ENCODE measurements at regions not wholly inside any gene's neighbourhood (a gene's known extent, or its start where the extent isn't known, plus 50 kb on each side); places are given as distances from the start of the nearest gene placed in this dataset.
A peak's percentile ranks its signal among the peaks of the same experiment; 100 is the strongest.
"Not testable (repeated sequence)": the region's sequence is repeated elsewhere in the genome, so short reads cannot be mapped to it uniquely, and the experiment has no call there.

DNA sequence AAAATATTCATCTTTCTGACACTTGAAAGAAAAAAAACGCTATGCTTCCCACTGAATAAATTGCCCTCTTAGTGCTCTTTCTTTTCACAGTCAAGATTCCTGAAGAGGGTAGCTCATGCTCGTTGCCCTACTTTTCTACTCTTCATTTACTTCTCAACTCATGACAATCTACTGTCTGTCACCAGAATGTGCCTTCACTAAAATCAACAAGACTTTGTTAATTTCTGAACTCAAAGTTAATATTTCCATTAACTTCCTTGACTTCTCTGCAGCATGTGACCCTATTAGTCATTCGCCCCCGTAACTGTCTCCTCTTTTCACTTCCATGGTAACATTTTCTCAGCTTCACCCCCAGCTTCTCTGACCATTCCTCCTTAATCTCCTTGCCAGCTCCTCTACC, 98.9 kb upstream of the MAPRE2 start:
- DNase-seq (ENCODE audit: low read depth, low spot score) = no peak

DNA sequence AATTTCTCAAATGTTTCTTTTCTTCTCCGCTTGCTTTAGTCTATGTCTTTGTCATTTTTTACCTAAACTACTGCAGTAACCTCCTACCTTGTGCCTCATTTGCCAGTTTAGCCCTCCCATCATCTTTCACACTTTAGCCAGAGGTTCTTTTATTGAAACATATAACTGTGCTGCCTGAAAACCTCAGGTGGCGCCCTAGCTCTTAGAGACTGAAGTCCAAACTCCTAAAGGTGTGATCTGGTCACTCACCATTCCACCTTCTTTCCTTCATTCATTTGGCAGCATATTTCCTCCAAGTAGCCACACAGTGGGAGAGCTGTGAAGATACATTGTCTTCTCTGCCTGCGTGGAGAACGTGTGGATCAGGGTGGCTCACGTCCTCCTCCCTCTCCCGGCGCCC, 98.2 kb upstream of the MAPRE2 start:
- no peak for DNase-seq (ENCODE audit: low read depth, low spot score)

DNA sequence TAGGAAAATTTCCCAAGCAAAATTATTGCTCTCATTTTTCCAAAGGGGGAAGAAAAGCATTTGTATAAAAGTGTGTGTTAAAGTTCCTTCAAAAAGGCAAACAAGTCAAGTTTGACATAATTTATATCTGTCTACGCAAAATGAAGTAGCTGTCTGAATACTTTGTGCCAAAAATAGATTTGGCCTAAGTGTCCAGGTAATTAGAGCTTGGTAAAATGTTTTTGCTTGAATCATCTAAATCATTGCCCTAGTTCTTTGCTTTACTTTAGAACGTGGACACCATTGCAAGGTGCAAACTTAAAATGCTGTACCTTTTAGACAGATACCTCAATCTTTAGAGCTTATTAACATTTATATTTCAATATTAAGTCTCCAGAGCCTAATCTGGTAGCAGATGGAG, 97.6 kb upstream of the MAPRE2 start:
- DNase-seq (ENCODE audit: low read depth, low spot score) = no peak

DNA sequence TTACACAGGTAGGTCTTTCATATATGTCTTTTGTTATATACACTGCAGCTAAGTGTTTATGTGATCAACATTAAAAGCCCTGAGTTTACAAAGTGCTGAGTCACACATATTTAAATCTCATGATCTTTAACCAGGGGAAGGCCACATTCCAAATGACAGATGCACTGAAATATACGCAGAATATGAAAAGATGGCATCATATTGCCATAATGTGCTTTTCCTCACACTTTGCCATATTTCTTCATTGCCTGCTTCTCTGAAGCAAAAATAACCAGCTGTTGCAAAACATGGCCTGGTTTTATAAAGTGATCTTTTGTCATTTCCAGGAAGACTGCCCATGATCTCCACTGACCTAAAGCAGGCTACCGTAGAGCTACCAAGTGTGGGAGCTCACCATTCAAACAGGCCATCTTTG, 93.5 kb upstream of the MAPRE2 start:
- no peak for DNase-seq (ENCODE audit: low read depth, low spot score)

DNA sequence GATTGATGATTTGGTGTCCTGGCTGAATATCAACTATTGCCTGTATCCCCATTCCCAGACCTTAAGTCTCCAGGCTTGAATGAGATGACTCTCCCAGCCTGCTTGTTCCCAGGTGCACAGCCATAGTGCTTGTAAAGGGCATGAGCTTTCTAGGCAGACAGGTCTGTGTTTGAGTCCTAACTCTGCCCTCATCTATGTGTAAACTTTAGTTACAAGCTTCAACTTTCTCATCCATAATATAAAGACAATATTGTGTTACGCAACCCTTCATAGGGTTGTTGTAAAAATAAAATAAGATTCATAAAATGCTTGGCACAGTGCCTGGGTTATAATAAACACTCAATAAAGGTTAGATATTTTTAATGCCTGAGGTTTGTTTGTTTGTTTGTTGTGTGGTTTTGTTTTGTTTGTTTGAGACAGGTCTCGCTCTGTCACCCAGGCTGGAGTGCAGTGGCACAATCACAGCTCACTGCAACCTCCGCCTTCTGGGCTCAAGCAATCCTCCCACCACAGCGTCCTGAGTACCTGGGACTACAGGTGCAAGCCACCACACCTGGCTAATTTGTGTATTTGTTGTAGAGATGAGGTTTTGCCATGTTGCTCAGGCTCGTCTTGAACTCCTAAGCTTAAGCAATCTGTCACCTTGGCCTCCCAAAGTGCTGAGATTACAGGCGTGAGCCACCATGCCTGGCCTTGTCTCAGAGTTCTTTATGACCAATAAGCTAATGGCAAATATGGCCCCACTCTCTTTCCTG, 89.4 kb upstream of the MAPRE2 start:
- DNase-seq (ENCODE audit: low read depth, low spot score) = no peak

DNA sequence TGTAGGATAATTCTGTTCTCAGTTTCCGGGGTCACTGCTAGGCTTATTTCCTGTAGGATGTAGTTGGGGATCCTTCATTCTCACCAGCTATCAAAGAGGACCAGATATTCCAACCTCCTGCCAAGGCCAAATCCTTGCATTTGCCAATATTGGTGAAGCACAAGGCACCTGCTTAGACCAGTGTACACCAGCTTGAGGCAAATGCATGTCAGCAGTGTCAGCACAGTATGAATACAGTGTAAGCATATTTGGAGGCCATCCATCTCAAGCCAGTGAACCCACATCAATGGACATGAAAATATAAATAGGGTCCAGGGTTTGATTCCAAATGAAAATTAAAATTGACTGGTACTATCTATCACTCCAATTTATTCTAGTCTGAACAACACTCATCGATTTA, 88.0 kb upstream of the MAPRE2 start:
- no peak for DNase-seq (ENCODE audit: low read depth, low spot score)

DNA sequence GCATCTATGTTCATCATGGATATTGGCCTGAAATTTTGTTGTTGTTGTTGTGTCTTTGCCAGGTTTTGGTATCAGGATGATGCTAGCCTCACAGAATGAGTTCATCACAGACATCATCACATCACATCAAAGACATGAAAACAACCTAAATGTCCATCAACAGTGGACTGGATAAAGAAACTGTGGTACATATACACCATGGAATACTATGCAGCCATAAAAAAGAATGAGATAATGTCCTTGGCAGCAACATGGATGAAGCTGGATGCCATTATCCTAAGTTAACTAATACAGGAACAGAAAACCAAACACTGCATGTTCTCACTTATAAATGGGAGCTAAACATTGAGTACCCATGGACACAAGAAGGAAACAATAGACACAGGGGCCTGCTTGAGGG, 85.7 kb upstream of the MAPRE2 start:
- not testable (repeated sequence) for DNase-seq (ENCODE audit: low read depth, low spot score)

DNA sequence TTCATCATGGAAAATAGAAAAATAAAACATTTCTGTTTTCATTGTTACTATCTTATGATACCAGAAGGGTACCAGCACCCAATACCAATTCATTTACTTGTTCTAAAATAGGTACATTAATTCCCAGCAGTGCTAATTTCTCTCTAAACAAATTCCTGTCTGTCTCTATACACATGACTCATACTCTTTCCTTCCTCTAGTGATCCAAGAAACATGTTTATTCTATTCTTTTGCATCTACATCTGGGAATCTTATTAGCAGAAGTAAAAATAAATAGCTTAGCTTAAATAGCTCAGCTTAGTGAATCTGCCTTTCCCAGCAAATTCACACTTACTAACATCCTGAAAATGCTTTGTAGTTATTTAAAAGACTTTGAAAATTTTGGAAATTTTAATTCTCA, 84.5 kb upstream of the MAPRE2 start:
- no peak for DNase-seq (ENCODE audit: low read depth, low spot score)

DNA sequence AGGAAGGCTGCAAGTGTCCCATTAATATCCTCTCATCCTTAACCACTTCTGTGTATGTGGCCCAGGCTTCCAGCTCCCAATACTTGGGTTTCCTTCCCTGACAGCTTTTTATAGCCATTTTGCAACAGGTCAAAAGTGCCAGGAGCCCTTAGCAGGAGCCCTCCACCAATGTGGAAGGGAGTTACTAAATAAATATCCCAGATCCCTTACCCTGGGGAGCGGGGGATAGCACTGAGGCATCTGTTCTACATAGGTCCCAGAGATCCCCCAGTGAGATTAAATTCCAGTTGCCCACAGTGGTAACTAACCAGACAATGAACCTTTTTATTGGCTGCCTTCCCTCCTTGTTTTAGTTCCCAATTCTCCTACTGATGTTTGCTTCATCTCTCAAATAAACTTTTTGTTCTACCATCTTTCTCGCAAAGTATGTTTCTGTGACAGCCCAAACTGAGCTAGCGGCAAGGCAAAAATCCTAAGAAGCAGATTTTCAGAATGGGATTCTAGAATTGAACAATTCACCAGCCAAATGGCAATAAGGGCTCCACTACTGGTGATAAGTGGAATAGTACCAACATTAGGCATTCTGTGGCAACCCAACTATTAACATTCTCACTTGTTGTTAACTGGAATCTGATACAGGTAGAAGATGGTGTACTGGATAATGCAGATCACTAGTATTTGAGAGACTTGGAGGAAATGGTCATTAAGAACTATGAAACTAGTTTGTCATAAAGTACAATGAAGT, 83.9 kb upstream of the MAPRE2 start:
- no peak for DNase-seq (ENCODE audit: low read depth, low spot score)

DNA sequence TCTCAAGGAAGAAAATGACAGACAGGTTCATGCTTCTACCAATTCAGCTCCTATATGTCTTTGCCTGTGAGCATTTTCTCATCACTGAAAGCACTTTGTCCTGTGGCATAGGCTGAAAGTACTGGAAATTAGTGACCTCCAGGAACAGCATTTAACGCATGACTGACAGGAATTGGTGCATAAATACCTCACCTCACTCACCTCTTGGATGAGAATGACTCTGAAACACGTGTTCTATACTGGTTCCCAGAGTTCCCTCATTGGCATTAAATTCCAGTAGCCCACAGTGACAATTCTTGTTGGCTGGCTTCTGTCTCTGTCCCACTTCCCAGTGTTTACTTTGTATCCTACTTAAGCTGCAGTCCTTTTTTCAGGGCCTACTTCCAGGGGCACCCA, 83.4 kb upstream of the MAPRE2 start:
- no peak for DNase-seq (ENCODE audit: low read depth, low spot score)

DNA sequence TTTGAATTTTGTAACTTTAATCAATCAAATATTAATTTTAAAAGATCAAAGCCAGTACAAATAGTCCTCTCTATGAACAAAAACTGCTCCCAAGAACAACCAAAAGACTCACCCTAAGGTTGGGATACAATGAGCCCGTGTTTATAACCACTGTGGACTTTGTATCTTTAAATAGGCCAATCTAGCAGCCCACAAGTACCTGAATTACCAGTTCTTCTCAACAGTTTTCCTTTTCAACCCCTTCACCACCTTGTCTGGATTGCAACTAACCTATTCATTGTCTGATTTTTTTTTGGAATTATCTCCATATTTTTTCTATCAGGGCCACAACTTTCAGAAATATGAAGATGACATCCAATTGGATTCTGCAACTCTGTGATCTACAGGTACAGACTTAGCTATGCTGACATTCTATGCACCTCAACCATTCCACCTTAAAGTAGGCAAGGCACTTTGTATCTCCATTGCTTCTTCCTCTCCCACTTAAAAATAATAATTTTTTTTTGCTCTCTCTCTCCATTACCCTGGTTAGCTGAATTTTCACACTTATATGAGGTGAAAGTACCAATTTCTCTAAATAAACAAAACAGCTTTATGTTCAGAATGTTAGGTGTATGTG, 81.9 kb upstream of the MAPRE2 start:
- DNase-seq (ENCODE audit: low read depth, low spot score) = no peak

DNA sequence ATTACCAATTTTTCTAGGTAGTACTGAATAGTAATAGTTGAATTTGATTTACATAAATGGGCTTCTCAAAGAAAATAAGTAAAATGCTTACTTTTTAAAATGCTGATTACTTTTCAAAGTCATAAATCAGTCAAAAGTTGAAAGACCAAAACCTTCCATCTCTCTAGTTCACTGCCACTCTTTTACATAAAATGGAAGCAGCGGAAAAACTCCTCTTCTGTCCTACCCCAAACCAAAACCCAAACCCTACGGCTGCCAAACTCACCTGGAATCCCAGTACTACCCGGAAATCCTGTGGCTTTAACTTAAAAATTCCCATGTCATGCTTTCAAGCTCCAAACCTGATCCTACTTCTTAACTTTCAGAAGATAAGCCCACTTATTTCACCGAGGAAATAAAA, 81.2 kb upstream of the MAPRE2 start:
- no peak for DNase-seq (ENCODE audit: low read depth, low spot score)

DNA sequence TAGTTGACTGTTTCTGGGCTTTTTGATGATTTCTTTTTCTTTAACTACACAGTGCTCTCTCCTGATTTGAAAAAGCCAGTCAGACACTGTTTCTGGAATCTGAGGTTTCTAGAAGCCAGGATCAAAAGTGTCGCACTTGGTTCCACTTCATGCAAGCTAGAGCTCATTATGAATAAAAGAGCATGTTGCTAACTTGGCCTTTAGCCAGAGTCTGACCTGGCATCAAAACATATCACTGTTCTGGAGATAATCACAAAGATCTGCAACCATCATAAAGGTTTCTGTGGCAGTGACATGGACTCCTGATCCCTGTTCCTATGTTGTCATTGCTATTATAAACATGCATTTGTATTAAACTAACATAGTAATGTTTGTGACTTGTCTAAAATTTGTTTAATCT, 76.1 kb upstream of the MAPRE2 start:
- no peak for DNase-seq (ENCODE audit: low read depth, low spot score)

DNA sequence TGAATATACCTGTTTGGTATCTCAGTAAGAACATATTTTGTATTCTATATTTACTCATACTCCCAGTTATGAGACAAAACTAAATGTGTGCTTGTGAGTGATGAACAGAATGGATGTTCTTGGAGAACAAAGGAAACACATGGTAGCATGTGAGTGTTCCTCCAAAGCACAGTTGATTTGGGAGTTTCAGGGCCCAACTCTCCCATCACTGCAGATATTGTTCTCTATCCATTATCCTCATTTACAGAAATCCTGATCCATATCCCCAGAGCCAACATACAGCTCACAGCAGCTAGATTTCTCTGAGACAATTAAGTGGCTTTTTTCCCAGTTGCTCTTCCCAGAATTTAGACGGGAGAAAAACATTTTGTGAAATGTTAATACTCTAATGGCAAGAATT, 75.6 kb upstream of the MAPRE2 start:
- DNase-seq (ENCODE audit: low read depth, low spot score) = no peak

DNA sequence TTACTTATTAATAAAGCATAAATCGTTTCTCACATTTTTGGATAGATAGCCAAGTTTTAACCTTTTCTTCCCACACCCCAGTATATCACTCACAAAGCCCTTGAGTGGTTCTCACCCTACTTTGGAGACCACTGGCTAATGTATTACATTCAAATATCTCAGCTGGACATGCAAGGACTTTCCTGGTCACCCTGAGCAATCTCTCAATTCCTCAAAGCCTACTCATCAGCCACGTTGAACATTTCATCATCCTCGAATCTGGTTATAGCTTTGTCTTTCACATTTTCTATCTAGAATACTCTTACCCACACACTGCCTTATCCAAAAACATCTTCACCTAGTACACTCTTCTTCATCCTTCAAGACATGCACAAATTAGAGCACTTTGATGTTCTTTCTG, 71.1 kb upstream of the MAPRE2 start:
- DNase-seq (ENCODE audit: low read depth, low spot score) = no peak

DNA sequence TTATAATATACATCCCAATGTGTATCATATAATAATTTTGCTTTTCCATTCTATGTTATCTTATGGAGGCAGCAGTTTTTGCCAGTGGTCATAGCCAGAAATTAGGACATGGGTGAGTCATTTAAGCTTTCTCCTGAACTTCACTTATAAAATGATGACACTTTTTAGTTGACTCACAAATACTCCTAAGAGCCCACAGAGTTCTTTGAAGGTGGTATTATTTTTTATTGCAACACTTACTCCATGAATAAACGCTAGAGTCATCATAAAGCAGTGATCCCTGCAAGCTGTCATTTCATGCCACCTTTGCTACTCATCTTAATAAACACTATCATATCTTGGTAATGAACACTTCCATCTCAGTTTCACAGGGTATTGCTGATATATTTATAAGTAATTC, 69.9 kb upstream of the MAPRE2 start:
- DNase-seq (ENCODE audit: low read depth, low spot score) = no peak

DNA sequence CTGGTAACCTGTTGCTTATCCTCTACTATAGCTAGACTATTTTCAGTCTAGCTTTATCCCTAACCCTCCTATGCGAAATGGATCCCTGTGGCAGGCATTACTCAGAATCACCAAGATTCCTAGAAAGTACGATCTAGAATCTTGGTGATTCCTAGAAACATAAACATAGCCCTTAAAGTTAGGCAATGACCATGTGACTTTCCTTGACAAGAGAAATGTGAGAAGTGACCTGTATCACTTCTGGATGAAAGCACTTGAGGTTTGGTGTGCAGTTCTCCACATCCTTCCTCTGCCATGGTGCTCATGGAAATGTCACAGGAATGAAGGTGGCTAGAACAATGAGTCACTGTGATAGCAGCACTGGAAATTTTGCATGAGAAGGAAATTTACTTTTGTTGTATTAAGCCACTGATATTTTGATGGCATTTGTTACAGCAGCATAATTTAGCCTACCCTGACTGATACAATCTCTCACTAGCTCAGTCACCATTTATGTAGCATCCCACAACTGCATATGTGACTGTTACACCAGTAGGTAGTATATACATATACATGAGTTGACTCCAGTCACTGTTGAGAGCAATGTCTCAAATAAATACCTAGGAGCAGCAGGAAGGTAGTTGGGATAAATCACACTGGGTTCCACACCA, 68.3 kb upstream of the MAPRE2 start:
- no peak for DNase-seq (ENCODE audit: low read depth, low spot score)

DNA sequence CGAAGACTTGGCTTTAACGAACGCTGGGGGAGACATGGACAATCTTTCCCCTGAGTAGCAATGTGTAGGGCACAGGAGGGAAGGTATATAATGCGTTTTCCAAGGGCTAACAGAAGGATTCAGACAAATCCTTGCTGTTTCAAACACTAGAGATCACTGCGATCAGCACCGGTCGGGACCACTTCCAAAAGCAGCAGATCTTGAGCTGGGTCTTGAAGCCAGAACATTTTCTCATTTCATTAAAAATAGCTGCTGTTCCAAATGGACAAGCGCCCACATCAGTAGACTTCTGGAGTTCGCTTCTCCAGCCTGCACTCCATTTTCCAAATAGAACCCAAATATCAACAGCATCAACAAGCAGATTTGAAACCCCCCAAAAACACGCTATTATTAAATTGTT, 65.1 kb upstream of the MAPRE2 start:
- DNase-seq (ENCODE audit: low read depth, low spot score) = no peak

DNA sequence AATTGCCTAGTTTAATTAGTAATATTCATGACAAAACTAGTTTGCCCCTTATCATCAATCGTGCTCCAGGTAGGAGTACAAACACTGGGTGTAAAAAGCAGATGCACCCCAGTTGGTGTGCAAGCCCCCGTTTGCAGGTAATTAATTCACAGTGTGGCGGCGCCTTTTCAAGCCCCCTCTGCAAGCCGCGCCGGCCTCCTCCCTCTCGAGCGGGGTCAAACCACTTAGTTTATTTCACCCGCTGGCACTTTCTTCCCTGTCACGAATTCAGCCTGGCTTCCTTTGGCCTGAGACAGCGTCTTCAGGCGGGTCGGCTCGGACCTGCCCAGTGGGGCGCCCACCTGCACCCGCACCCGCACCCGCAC, 64.7 kb upstream of the MAPRE2 start:
- no peak for DNase-seq (ENCODE audit: low read depth, low spot score)

DNA sequence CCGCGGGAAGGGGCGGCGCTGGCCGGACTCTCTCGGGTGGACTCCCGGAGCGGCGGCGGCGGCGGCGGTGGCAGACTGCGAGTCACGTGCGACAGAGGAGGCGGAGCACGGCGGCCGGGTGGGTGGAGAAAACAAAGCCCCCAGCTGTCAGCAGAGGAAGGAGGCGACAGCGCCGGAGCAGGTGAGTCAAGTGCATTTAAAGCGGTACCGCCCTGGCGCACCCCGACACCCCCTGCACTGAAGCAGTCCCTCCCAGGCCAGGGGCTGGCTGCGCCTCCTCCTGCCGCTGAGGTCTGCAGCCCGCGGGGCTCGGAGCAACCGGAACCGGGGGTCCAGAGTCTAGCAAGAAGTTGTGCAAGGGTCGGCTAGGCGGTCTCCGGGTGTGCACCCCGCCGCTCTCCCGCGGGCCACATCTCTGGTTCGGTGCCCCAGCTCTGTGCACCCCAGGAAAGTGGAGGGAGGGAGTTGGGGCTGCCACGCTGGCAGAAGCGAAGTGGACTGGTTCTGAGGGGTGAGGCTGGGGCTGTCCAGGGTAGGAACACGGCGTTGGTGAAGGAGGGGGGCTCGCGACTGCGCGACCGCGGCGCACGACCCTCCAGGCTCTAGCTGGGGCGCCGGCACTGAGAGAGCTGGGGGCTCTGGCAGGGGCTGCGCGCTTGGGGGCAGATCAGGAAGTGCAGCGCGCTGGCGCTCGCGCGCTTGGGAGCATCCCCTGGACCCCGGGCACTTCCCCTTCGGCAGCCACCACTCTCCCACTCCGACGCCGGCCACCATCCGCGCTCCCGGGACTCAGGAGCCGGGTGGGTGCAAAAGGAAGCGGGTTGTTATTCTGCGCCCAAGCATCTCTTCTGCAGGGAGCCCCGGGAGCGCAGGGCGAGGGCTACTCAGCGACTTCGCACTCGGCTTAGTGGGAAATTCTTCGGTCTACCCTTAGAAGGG, 64.0 kb upstream of the MAPRE2 start:
- peak; percentile 54 for DNase-seq (ENCODE audit: low read depth, low spot score)

DNA sequence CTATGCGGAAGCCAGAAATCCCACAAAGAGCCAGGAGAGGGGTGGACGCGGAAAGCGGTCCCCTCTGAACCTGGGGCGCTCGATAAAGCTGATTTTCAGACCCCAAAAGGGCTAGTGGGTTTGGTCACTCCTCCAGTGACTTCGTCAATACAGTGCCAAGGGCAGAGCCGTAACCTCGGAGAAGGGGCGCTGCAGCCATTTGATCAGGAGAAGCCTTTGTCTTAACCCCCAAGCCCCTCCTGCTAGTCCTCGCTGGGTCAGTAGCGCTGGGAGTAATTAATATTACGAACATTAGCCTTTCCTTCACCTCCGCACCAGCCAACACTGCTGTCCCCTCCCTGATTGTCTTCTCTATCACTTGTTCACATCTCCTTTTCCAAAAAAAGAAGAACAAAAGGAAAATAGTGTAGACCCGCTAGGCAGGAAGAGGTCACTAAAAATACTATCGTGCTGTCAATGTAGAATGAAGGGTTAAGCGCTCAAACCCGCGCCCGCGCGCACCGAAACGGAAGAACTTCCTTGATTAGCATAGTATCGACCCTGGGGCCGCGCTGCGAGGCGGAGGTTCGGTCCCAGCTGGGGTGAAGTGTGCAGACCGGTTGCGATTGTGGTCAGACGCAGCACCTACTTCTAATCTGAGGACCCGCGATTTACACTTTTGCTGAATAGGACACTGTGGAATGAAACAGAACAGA, 63.2 kb upstream of the MAPRE2 start:
- DNase-seq (ENCODE audit: low read depth, low spot score) = peak; percentile 22
